Activated naive CD8-positive, alpha-beta T cell treated with anti-CD3 and anti-CD28 coated beads, Interleukin-2, amount 50 U/mL, for 24 hours (primary cell): ENCODE measurements at regions not wholly inside any gene's neighbourhood (a gene's known extent, or its start where the extent isn't known, plus 50 kb on each side); places are given as distances from the start of the nearest gene placed in this dataset.
"Not testable (repeated sequence)": the region's sequence is repeated elsewhere in the genome, so short reads cannot be mapped to it uniquely, and the experiment has no call there.

Experiments
- ATAC-seq: fragments of 150-1000 bp; cut with Tn5 transposase; one replicate; pipeline ENCODE4 v1.10.0; 2021
- DNase-seq: peaks from one replicate; pipeline ENCODE4 v3.0.0; 2021
- H3K27ac Mint-ChIP-seq: one replicate; pipeline ENCODE4 v1.8.0; 2021; ENCODE audit warnings: mild to moderate bottlenecking, mixed read lengths
- H3K27me3 Mint-ChIP-seq: one replicate; pipeline ENCODE4 v1.8.0; 2021; ENCODE audit warnings: mixed read lengths
- H3K36me3 Mint-ChIP-seq: one replicate; pipeline ENCODE4 v1.8.0; 2021; ENCODE audit warnings: low read depth, mixed read lengths
- H3K4me1 Mint-ChIP-seq: one replicate; pipeline ENCODE4 v1.8.0; 2021; ENCODE audit warnings: mixed read lengths
- H3K4me3 Mint-ChIP-seq: one replicate; pipeline ENCODE4 v1.8.0; 2021; ENCODE audit warnings: mild to moderate bottlenecking, moderate library complexity, mixed read lengths
- H3K9me3 Mint-ChIP-seq: one replicate; pipeline ENCODE4 v1.8.0; 2021; ENCODE audit warnings: mixed read lengths

DNA sequence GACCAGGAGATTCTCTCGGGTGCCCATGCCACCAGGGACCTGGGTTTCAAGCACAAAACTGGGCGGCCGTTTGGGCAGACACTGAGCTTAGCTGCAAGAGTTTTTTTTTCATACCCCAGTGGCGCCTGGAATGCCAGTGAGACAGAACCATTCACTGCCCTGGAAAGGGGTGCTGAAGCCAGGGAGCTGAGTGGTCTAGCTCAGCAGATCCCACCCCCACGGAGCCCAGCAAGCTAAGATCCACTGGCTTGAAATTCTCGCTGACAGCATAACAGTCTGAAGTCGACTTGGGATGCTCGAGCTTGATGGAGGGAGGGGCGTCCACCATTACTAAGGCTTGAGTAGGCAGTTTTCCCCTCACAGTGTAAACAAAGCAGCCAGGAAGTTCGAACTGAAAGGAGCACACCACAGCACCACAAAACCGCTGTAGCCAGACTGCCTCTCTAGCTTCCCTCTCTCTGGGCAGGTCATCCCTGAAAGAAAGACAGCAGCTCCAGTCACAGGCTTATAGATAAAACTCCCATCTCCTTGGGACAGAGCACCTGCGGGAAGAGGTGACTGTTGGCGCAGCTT lies 157.7 kb downstream of the GIPC2 start:
- DNase-seq, ATAC-seq, H3K4me3 Mint-ChIP-seq, H3K9me3 Mint-ChIP-seq, H3K27ac Mint-ChIP-seq, H3K36me3 Mint-ChIP-seq, H3K27me3 Mint-ChIP-seq, H3K4me1 Mint-ChIP-seq: not testable (repeated sequence)

DNA sequence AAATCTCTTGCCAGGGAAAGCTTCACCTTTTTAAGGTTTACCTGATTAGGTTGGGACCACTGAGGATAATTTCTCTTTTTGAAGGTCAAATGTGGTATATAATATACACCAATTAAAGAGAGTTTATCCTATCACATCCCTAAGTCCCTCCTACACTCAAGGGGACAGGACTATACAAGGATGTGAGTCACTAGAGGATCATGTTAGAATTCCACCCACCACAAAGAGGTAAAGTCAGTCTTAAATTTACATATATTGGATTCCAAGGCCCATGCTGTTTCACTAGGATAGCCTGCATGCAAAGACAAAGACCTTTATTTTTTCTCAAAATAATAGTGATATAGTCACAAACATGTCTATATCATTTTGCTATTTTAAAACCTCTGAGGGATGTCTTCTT lies 164.4 kb downstream of the GIPC2 start:
- no peak overlapping the region for H3K4me3 Mint-ChIP-seq
- H3K27me3 Mint-ChIP-seq = peaks cover 2% of the 10 kb centered on the region
- ATAC-seq = no peak
- H3K9me3 Mint-ChIP-seq = peaks cover 9% of the 10 kb centered on the region
- no peak for DNase-seq
- H3K27ac Mint-ChIP-seq = no peak overlapping the region
- H3K4me1 Mint-ChIP-seq = no peaks in the 10 kb centered on the region
- no peaks in the 10 kb centered on the region for H3K36me3 Mint-ChIP-seq

DNA sequence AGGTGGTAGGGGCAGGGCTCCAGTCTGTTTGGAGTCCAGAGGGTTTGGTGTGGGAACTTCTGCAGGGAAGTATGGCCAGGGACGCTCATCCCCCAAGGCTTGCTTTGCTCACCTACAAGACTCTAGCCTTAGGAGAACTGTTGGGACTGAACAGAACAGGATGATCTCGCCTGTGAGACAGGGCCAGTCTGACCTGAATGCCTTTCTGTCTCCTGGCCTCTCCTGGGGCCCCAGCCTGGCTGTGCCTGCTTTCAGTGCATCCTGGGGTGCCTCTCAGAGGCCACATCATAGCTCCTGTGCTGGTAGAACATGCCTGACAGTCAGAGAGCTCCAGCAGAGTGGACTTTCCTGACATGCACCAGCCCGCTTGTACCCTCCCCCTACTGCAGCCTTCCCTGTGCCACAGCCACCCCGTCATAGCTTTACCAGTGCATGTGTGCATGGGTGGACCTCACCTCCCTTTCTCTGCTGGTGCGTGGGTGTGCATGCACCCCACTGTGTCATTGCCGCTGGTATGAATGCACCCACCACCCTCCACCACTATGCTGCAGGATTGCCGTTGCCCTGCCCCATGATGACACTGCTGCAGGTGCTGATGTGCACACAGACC lies 165.8 kb downstream of the GIPC2 start:
- H3K27me3 Mint-ChIP-seq = peaks cover 2% of the 10 kb centered on the region
- H3K4me1 Mint-ChIP-seq = no peaks in the 10 kb centered on the region
- no peak overlapping the region for H3K27ac Mint-ChIP-seq
- DNase-seq (no peak), ATAC-seq (no peak)
- H3K9me3 Mint-ChIP-seq = peaks cover 6% of the 10 kb centered on the region
- no peaks in the 10 kb centered on the region for H3K36me3 Mint-ChIP-seq
- H3K4me3 Mint-ChIP-seq = no peak overlapping the region

GRCh38 chr1:78214334-78214733 lies 168.6 kb downstream of the GIPC2 start:
- H3K4me3 Mint-ChIP-seq = no peak overlapping the region
- no peaks in the 10 kb centered on the region for H3K27me3 Mint-ChIP-seq
- no peaks in the 10 kb centered on the region for H3K36me3 Mint-ChIP-seq
- no peak for ATAC-seq
- H3K27ac Mint-ChIP-seq = no peak overlapping the region
- DNase-seq = no peak
- H3K9me3 Mint-ChIP-seq = peaks cover 6% of the 10 kb centered on the region
- H3K4me1 Mint-ChIP-seq = no peaks in the 10 kb centered on the region

- Mint-ChIP-seq H3K9me3 (no peaks in the 10 kb centered on the region), H3K4me1 (no peaks in the 10 kb centered on the region), H3K36me3 (no peaks in the 10 kb centered on the region), H3K4me3 (no peak overlapping the region), H3K27me3 (peaks cover 6% of the 10 kb centered on the region), H3K27ac (no peak overlapping the region)
- DNase-seq (no peak), ATAC-seq (no peak)
These were observed 176.6 kb downstream of the GIPC2 start for GRCh38 chr1:78222225-78222959.

- Mint-ChIP-seq H3K4me1 (no peaks in the 10 kb centered on the region), H3K36me3 (no peaks in the 10 kb centered on the region), H3K4me3 (no peak overlapping the region), H3K27me3 (peaks cover 6% of the 10 kb centered on the region), H3K27ac (no peak overlapping the region), H3K9me3 (no peaks in the 10 kb centered on the region)
- DNase-seq (no peak), ATAC-seq (no peak)
These were observed 177.2 kb downstream of the GIPC2 start for GRCh38 chr1:78222960-78223358.

GRCh38 chr1:78223417-78224215 lies 177.8 kb downstream of the GIPC2 start:
- no peak for DNase-seq
- H3K4me3 Mint-ChIP-seq = no peak overlapping the region
- H3K4me1 Mint-ChIP-seq = no peaks in the 10 kb centered on the region
- H3K27me3 Mint-ChIP-seq = peaks cover 6% of the 10 kb centered on the region
- H3K27ac Mint-ChIP-seq = no peak overlapping the region
- ATAC-seq = no peak
- H3K36me3 Mint-ChIP-seq = no peaks in the 10 kb centered on the region
- H3K9me3 Mint-ChIP-seq = no peaks in the 10 kb centered on the region

DNA sequence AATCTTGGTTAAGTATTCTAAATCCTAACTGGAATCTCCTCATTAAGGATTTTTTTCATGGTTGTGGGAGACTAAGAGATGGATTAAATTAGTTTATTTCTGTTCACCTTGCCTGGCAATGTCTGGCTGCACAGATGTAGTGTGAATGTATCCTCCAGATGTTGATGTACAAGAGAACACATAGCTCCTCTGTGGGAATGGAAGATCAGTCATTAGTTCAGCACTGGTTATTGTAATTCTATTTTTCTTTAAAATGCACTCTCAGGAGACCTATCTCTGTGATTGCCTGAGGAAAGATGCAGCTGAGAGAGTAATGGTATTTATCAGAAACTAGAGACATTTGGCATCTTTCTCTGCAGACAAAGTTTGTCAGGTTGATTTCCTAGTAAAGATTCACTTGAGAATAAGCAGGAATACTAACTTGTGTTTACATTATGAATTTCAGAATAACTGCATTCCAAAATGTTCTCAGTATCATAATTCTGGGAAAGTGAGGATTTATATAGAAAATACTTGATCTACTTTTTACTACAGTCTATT lies 178.6 kb downstream of the GIPC2 start:
- Mint-ChIP-seq H3K27ac (no peak overlapping the region), H3K4me1 (no peaks in the 10 kb centered on the region)
- DNase-seq = no peak

GRCh38 chr1:78224861-78225552 lies 179.2 kb downstream of the GIPC2 start:
- Mint-ChIP-seq H3K27me3 (peaks cover 6% of the 10 kb centered on the region), H3K27ac (no peak overlapping the region), H3K36me3 (no peaks in the 10 kb centered on the region), H3K4me1 (no peaks in the 10 kb centered on the region), H3K9me3 (no peaks in the 10 kb centered on the region), H3K4me3 (no peak overlapping the region)
- no peak for ATAC-seq
- DNase-seq = no peak

More for the DNA sequence above, 178.6 kb downstream of the GIPC2 start:
- H3K36me3 Mint-ChIP-seq = no peaks in the 10 kb centered on the region
- H3K4me3 Mint-ChIP-seq = no peak overlapping the region
- no peak for ATAC-seq
- H3K9me3 Mint-ChIP-seq = no peaks in the 10 kb centered on the region
- peaks cover 6% of the 10 kb centered on the region for H3K27me3 Mint-ChIP-seq

DNA sequence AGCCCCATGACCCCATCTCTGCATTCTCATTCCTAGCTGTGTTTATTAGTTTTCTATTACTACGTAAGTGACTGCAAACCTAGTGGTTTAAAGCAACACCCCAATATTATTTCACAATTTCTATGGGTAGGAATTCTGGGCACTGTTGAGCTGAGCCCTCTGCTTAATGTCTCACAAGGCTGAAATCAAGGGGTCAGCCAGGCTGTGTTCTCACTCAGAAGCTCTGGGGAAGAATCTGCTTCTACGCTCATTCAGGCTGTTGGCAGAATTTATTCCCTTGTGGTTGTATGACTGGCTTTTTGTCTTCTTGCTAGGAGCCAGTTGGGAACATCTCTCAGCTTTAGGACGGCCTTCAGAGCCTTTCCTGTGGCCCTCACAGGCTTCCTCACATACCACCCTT lies 181.0 kb downstream of the GIPC2 start:
- no peak overlapping the region for H3K4me3 Mint-ChIP-seq
- peaks cover 5% of the 10 kb centered on the region for H3K27me3 Mint-ChIP-seq
- H3K36me3 Mint-ChIP-seq = no peaks in the 10 kb centered on the region
- DNase-seq (no peak), ATAC-seq (no peak)
- H3K4me1 Mint-ChIP-seq = no peaks in the 10 kb centered on the region
- no peak overlapping the region for H3K27ac Mint-ChIP-seq
- H3K9me3 Mint-ChIP-seq = no peaks in the 10 kb centered on the region

GRCh38 chr1:78227705-78228635 lies 182.2 kb downstream of the GIPC2 start:
- DNase-seq (no peak), ATAC-seq (no peak)
- Mint-ChIP-seq H3K4me1 (no peaks in the 10 kb centered on the region), H3K9me3 (no peaks in the 10 kb centered on the region), H3K27me3 (peaks cover 7% of the 10 kb centered on the region), H3K27ac (no peak overlapping the region), H3K4me3 (no peak overlapping the region), H3K36me3 (no peaks in the 10 kb centered on the region)

GRCh38 chr1:78229344-78229743 lies 183.6 kb downstream of the GIPC2 start:
- Mint-ChIP-seq H3K36me3 (no peaks in the 10 kb centered on the region), H3K4me3 (no peak overlapping the region), H3K27me3 (peaks cover 7% of the 10 kb centered on the region), H3K4me1 (no peaks in the 10 kb centered on the region), H3K27ac (no peak overlapping the region), H3K9me3 (no peaks in the 10 kb centered on the region)
- ATAC-seq (no peak), DNase-seq (no peak)

- Mint-ChIP-seq H3K36me3 (no peaks in the 10 kb centered on the region), H3K27ac (no peak overlapping the region), H3K27me3 (peaks cover 4% of the 10 kb centered on the region), H3K4me1 (no peaks in the 10 kb centered on the region), H3K4me3 (no peak overlapping the region), H3K9me3 (no peaks in the 10 kb centered on the region)
- no peak for ATAC-seq
- no peak for DNase-seq
These were observed 185.7 kb downstream of the GIPC2 start for GRCh38 chr1:78231477-78231876.
